A549 (cell line): ENCODE measurements at regions not wholly inside any gene's neighbourhood (a gene's known extent, or its start where the extent isn't known, plus 50 kb on each side); places are given as distances from the start of the nearest gene placed in this dataset.

Source experiments
- ATAC-seq, 2 experiments: fragments of 200-7000 bp in 1 of 2; fragments of >200 bp in 1 of 2; cut with Nextera tagmentation in 1 of 2; cut with Tn5 transposase in 1 of 2; 3 replicates each; pipeline versions ENCODE4 v1.8.0 to v1.9.1; 2018 to 2020; ENCODE audit warnings: mild to moderate bottlenecking in 1 of 2, moderate library complexity in 1 of 2
- CTCF ChIA-PET: fragments of 300-600 bp; sonication (Branson Sonifier 250); formaldehyde crosslinking; extraction: SDS; loops from one replicate; lab custom pipeline; 2021; ENCODE audit warnings: antibody characterized with exemption, inconsistent platforms; lab: Yijun Ruan, JAX
- POLR2A ChIA-PET: fragments of 350-600 bp; formaldehyde crosslinking; extraction: SDS; loops from one replicate; lab custom pipeline; 2021; ENCODE audit warnings: antibody characterized with exemption, inconsistent platforms; lab: Yijun Ruan, JAX
- DNase-seq, 2 experiments: peaks; one replicate each; pipeline versions ENCODE4 v3.0.0 to v3.0.0-alpha.2; 2011 to 2016; ENCODE audit warnings: low read depth in 1 of 2, low spot score in 1 of 2
- FAIRE-seq: peaks from 2 replicates; lab custom pipeline; 2011; peaks lifted over from hg19 to GRCh38; lab: Jason Lieb, UNC
- H3K27ac ChIP-seq, 2 experiments: fragments of >200 bp; sonication (Bioruptor Twin); formaldehyde crosslinking; 3 replicates each; pipeline ENCODE4 v1.5.1; 2016 to 2017
- H3K4me1 ChIP-seq: fragments of >200 bp; sonication (Bioruptor Twin); formaldehyde crosslinking; 3 replicates; pipeline ENCODE4 v1.6.1; 2016
- H3K4me2 ChIP-seq: fragments of >200 bp; sonication (Bioruptor Twin); formaldehyde crosslinking; 3 replicates; pipeline ENCODE4 v1.6.1; 2016
- H3K4me3 ChIP-seq: fragments of >200 bp; sonication (Bioruptor Twin); formaldehyde crosslinking; 3 replicates; pipeline ENCODE4 v1.5.1; 2016
- H3K9me3 ChIP-seq: fragments of >200 bp; sonication (Bioruptor Twin); formaldehyde crosslinking; 3 replicates; pipeline ENCODE4 v1.6.1; 2016
- CHD2 ChIP-seq: fragments of 150-350 bp; IDR thresholded peaks from 2 replicates; pipeline ENCODE4 v1.6.1; 2014; ENCODE audit warnings: low read length; ENCODE audit not compliant: partially characterized antibody
- CHD4 ChIP-seq: fragments of 200-600 bp; sonication (generic); IDR thresholded peaks from 2 replicates; pipeline ENCODE4 v1.6.1; 2016; ENCODE audit warnings: antibody characterized with exemption, mild to moderate bottlenecking, borderline replicate concordance
- ESRRA ChIP-seq: fragments of 150-350 bp; IDR thresholded peaks from 2 replicates; pipeline ENCODE4 v1.6.1; 2014; ENCODE audit warnings: mild to moderate bottlenecking, low read length, borderline replicate concordance
- FOSB ChIP-seq: fragments of 250-450 bp; sonication (Bioruptor Pico); IDR thresholded peaks from 2 replicates; pipeline ENCODE4 v1.5.0; 2020; ENCODE audit warnings: mild to moderate bottlenecking, moderate library complexity
- GATA3 ChIP-seq: IDR thresholded peaks from 2 replicates; pipeline ENCODE4 v1.6.1; 2012; ENCODE audit warnings: borderline replicate concordance
- HEYL ChIP-seq: fragments of 250-450 bp; sonication (Bioruptor Pico); IDR thresholded peaks from 2 replicates; pipeline ENCODE4 v1.8.0; 2021; ENCODE audit warnings: mild to moderate bottlenecking, moderate library complexity
- HOXB5 ChIP-seq: fragments of 250-450 bp; sonication (Bioruptor Pico); IDR thresholded peaks from 2 replicates; pipeline ENCODE4 v1.5.0; 2020; ENCODE audit warnings: mild to moderate bottlenecking, moderate library complexity
- JUNB ChIP-seq: fragments of >200 bp; sonication (Bioruptor Twin); formaldehyde crosslinking; IDR thresholded peaks from 2 replicates; pipeline ENCODE4 v1.6.1; 2016
- KDM1A ChIP-seq: fragments of 200-600 bp; sonication (generic); IDR thresholded peaks from 2 replicates; pipeline ENCODE4 v1.6.1; 2016; ENCODE audit warnings: low read depth, mild to moderate bottlenecking
- MAFK ChIP-seq: fragments of 450-650 bp; IDR thresholded peaks from 2 replicates; pipeline ENCODE4 v1.6.1; 2014; ENCODE audit not compliant: partially characterized antibody
- MYC ChIP-seq: IDR thresholded peaks from 2 replicates; pipeline ENCODE4 v1.6.1; 2012; ENCODE audit warnings: mild to moderate bottlenecking, inconsistent platforms, low read length, improper control_type of control experiment, borderline replicate concordance
- NFE2L2 ChIP-seq: fragments of 150-350 bp; conservative IDR thresholded peaks from 2 replicates; pipeline ENCODE4 v1.6.1; 2014; ENCODE audit warnings: low read length
- NPAS2 ChIP-seq: fragments of 250-450 bp; sonication (Bioruptor Pico); IDR thresholded peaks from 2 replicates; pipeline ENCODE4 v1.8.0; 2022; ENCODE audit warnings: mild to moderate bottlenecking, moderate library complexity, borderline replicate concordance
- NR3C1 ChIP-seq: fragments of >200 bp; sonication (Bioruptor Twin); formaldehyde crosslinking; IDR thresholded peaks from 3 replicates; pipeline ENCODE4 v1.6.1; 2017
- PHF8 ChIP-seq: fragments of 200-600 bp; sonication (generic); IDR thresholded peaks from 2 replicates; pipeline ENCODE4 v1.6.1; 2016; ENCODE audit warnings: low read depth, mild to moderate bottlenecking, antibody characterized with exemption, moderate library complexity, borderline replicate concordance
- RAD21 ChIP-seq, 2 experiments: fragments of >200 bp in 1 of 2; sonication (Bioruptor Twin) in 1 of 2; formaldehyde crosslinking in 1 of 2; IDR thresholded peaks in 1 of 2; conservative IDR thresholded peaks in 1 of 2; 2 replicates in 1 of 2; 3 replicates in 1 of 2; pipeline ENCODE4 v1.6.1; 2012 to 2018; ENCODE audit warnings: inconsistent platforms in 1 of 2
- RARB ChIP-seq: fragments of 250-450 bp; sonication (Bioruptor Pico); IDR thresholded peaks from 2 replicates; pipeline ENCODE4 v1.8.0; 2021; ENCODE audit warnings: mild to moderate bottlenecking, moderate library complexity
- RCOR1 ChIP-seq: fragments of 150-350 bp; IDR thresholded peaks from 2 replicates; pipeline ENCODE4 v1.6.1; 2014; ENCODE audit warnings: antibody characterized with exemption, low read length, low read depth
- RFX5 ChIP-seq: fragments of 450-650 bp; IDR thresholded peaks from 2 replicates; pipeline ENCODE4 v1.7.1; 2014; ENCODE audit warnings: antibody characterized with exemption, mild to moderate bottlenecking, moderate library complexity
- TP53 ChIP-seq: fragments of 250-450 bp; sonication (Bioruptor Pico); IDR thresholded peaks from 2 replicates; pipeline ENCODE4 v1.5.0; 2021; ENCODE audit warnings: mild to moderate bottlenecking, moderate library complexity
- ZC3H11A ChIP-seq: fragments of 450-650 bp; IDR thresholded peaks from 2 replicates; pipeline ENCODE4 v1.6.1; 2014; ENCODE audit warnings: antibody characterized with exemption, mild to moderate bottlenecking
- ZNF302 ChIP-seq: fragments of 250-450 bp; sonication (Bioruptor Pico); IDR thresholded peaks from 2 replicates; pipeline ENCODE4 v1.9.0; 2021; ENCODE audit warnings: inconsistent platforms, mild to moderate bottlenecking, moderate library complexity
- WGBS: methylation state at CpG from one replicate; pipeline ENCODE4 v1.1.6; 2017; ENCODE audit errors: missing lambda C conversion rate; 5-methylcytosine and 5-hydroxymethylcytosine counted together
- TF ChIP-seq, protein P1 (sequence below): fragments of 250-450 bp; sonication (Bioruptor Pico); IDR thresholded peaks from 2 replicates; pipeline ENCODE4 v1.5.0; 2021; ENCODE audit warnings: mild to moderate bottlenecking, moderate library complexity, borderline replicate concordance
- TF ChIP-seq, protein P2 (sequence below): IDR thresholded peaks from 2 replicates; pipeline ENCODE4 v1.6.1; 2012
- TF ChIP-seq, protein P3 (sequence below): fragments of 150-350 bp; IDR thresholded peaks from 2 replicates; pipeline ENCODE4 v1.6.1; 2014; ENCODE audit warnings: low read depth, mild to moderate bottlenecking, low read length
- TF ChIP-seq, protein P4 (sequence below): fragments of 200-600 bp; sonication (generic); IDR thresholded peaks from 2 replicates; pipeline ENCODE4 v1.6.1; 2016; ENCODE audit warnings: antibody characterized with exemption, mild to moderate bottlenecking, moderate library complexity

DNA sequence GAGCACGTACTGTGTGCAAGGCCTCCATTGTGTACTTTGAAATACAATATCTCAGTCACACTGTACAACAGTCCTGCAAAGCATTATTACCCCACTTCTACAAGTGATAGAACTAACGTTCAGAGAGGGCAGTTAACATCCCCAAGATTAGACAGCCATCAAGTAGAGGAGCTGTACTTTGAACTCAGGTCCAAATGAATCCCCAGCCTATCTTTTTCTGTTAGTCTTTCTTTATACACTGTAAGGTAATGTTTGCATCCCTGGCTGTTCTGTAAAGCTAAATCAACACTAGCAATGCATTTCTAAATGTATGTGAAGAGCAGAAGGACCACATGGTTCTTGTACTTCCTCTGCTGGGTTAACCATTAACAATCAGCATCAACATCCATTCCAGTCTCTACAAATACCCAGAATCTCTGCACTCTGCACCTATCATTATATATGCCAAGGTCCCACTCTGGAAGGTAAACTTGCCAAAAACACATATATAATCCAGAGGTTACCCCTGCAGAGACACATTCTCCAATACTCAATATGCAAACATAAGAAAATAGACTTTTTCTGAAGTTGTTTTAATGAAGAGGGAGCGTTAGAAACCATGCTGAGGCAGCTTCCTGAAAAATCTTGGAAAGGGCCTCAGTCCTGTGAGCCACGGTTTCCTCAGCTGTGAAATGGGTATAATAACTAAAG lies 182.3 kb downstream of the MZT1 start:
- WGBS: 5% methylated on average over 4 of the region's 4 CpGs
- no peaks in the 10 kb centered on the region for H3K4me1 ChIP-seq
- CTCF ChIA-PET: no interaction called here
- TF ChIP-seq MYC (no peak), RFX5 (no peak)
- TF ChIP-seq, all 56 proteins: peak for 0
- no peak for DNase-seq
- H3K4me3 ChIP-seq: no peak overlapping the region
- no peaks in the 10 kb centered on the region for H3K9me3 ChIP-seq
- no peak for ATAC-seq
- no peak for FAIRE-seq
- no peak overlapping the region for H3K27ac ChIP-seq
- no peak overlapping the region for H3K4me2 ChIP-seq
- POLR2A ChIA-PET: no interaction called here

DNA sequence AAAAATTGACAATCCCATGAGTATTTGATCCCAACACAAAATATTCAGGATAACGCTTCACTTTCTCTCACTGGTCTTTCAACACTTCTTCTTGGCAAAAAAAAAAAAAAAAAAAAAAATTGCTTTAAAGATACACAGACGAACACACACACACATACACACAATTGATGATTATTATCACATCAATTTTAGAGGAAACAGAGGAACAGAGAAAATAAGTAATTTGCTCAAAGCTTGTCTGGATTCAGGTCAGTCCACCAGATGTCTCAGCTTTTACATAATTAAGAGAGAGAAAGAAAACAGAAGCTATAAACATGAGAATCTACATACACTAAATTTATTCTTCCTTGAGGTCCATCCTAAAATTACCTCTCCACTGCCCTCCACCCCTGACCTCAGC lies 183.4 kb downstream of the MZT1 start:
- H3K9me3 ChIP-seq: no peaks in the 10 kb centered on the region
- no peak for FAIRE-seq
- WGBS: 4% methylated on average over 2 of the region's 2 CpGs

DNA sequence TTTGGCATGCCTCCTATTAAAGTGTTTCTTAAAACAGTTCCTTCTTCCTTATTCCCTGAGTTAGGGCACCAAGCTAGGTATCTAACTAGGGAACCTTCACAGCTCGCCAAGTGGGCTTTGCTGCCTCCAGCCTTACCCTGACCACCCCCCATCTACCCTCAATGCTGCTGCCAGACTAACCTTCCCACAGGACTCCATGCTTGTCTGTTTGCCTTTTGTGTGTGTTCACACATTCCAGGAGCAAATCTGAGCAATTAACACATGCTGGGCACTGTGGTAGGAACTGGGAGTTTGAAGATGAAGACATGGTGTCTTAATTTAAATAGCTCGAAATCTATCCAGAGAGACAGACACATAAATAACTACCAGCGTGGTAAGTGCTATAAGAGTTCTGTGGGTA lies 185.2 kb downstream of the MZT1 start:
- H3K4me3 ChIP-seq: no peak overlapping the region
- WGBS: 8% methylated on average over 3 of the region's 3 CpGs
- H3K4me1 ChIP-seq: no peaks in the 10 kb centered on the region
- no peaks in the 10 kb centered on the region for H3K9me3 ChIP-seq
- FAIRE-seq (no peak), ATAC-seq (no peak), DNase-seq (no peak)
- ChIA-PET CTCF (no interaction called here), POLR2A (no interaction called here)
- H3K27ac ChIP-seq: no peak overlapping the region
- H3K4me2 ChIP-seq: no peak overlapping the region
- TF ChIP-seq, protein P1, sequence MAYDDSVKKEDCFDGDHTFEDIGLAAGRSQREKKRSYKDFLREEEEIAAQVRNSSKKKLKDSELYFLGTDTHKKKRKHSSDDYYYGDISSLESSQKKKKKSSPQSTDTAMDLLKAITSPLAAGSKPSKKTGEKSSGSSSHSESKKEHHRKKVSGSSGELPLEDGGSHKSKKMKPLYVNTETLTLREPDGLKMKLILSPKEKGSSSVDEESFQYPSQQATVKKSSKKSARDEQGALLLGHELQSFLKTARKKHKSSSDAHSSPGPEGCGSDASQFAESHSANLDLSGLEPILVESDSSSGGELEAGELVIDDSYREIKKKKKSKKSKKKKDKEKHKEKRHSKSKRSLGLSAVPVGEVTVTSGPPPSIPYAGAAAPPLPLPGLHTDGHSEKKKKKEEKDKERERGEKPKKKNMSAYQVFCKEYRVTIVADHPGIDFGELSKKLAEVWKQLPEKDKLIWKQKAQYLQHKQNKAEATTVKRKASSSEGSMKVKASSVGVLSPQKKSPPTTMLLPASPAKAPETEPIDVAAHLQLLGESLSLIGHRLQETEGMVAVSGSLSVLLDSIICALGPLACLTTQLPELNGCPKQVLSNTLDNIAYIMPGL (CRISPR knock-in tag): no peak
- no peak for TF ChIP-seq ZC3H11A
- TF ChIP-seq NPAS2 (CRISPR knock-in tag): no peak
- TF ChIP-seq, protein P2, sequence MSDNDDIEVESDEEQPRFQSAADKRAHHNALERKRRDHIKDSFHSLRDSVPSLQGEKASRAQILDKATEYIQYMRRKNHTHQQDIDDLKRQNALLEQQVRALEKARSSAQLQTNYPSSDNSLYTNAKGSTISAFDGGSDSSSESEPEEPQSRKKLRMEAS: no peak
- TF ChIP-seq ZNF302 (CRISPR knock-in tag): no peak
- no peak for TF ChIP-seq CHD4
- TF ChIP-seq, protein P3, sequence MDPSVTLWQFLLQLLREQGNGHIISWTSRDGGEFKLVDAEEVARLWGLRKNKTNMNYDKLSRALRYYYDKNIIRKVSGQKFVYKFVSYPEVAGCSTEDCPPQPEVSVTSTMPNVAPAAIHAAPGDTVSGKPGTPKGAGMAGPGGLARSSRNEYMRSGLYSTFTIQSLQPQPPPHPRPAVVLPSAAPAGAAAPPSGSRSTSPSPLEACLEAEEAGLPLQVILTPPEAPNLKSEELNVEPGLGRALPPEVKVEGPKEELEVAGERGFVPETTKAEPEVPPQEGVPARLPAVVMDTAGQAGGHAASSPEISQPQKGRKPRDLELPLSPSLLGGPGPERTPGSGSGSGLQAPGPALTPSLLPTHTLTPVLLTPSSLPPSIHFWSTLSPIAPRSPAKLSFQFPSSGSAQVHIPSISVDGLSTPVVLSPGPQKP: no peak
- TF ChIP-seq, protein P4, sequence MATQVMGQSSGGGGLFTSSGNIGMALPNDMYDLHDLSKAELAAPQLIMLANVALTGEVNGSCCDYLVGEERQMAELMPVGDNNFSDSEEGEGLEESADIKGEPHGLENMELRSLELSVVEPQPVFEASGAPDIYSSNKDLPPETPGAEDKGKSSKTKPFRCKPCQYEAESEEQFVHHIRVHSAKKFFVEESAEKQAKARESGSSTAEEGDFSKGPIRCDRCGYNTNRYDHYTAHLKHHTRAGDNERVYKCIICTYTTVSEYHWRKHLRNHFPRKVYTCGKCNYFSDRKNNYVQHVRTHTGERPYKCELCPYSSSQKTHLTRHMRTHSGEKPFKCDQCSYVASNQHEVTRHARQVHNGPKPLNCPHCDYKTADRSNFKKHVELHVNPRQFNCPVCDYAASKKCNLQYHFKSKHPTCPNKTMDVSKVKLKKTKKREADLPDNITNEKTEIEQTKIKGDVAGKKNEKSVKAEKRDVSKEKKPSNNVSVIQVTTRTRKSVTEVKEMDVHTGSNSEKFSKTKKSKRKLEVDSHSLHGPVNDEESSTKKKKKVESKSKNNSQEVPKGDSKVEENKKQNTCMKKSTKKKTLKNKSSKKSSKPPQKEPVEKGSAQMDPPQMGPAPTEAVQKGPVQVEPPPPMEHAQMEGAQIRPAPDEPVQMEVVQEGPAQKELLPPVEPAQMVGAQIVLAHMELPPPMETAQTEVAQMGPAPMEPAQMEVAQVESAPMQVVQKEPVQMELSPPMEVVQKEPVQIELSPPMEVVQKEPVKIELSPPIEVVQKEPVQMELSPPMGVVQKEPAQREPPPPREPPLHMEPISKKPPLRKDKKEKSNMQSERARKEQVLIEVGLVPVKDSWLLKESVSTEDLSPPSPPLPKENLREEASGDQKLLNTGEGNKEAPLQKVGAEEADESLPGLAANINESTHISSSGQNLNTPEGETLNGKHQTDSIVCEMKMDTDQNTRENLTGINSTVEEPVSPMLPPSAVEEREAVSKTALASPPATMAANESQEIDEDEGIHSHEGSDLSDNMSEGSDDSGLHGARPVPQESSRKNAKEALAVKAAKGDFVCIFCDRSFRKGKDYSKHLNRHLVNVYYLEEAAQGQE: no peak
- TF ChIP-seq TP53 (CRISPR knock-in tag): no peak
- TF ChIP-seq RAD21 (conservative IDR thresholded peaks at IDR 0.05 in 1 of 2, IDR thresholded peaks at IDR 0.05 in 1 of 2): no peak
- TF ChIP-seq RCOR1: no peak
- no peak for TF ChIP-seq FOSB (CRISPR knock-in tag)

More for the DNA sequence above, 183.4 kb downstream of the MZT1 start:
- H3K27ac ChIP-seq: no peak overlapping the region
- H3K4me2 ChIP-seq: no peak overlapping the region
- CTCF ChIA-PET: no interaction called here
- DNase-seq: no peak
- H3K4me1 ChIP-seq: no peaks in the 10 kb centered on the region
- TF ChIP-seq NFE2L2 (no peak), JUNB (no peak), GATA3 (no peak), TP53 (CRISPR knock-in tag) (no peak), ESRRA (no peak), NR3C1 (no peak), PHF8 (no peak), HOXB5 (CRISPR knock-in tag) (no peak), KDM1A (no peak), HEYL (CRISPR knock-in tag) (no peak), CHD2 (no peak), MAFK (no peak), RARB (CRISPR knock-in tag) (no peak)
- TF ChIP-seq, protein P4: no peak
- POLR2A ChIA-PET: no interaction called here
- no peak for ATAC-seq
- no peak overlapping the region for H3K4me3 ChIP-seq
